ENCODE measurements at regions not wholly inside any gene's neighbourhood (a gene's known extent, or its start where the extent isn't known, plus 50 kb on each side); places are given as distances from the start of the nearest gene placed in this dataset.
A peak's percentile ranks its signal among the peaks of the same experiment; 100 is the strongest.
"Not testable (repeated sequence)": the region's sequence is repeated elsewhere in the genome, so short reads cannot be mapped to it uniquely, and the experiment has no call there.

DNA sequence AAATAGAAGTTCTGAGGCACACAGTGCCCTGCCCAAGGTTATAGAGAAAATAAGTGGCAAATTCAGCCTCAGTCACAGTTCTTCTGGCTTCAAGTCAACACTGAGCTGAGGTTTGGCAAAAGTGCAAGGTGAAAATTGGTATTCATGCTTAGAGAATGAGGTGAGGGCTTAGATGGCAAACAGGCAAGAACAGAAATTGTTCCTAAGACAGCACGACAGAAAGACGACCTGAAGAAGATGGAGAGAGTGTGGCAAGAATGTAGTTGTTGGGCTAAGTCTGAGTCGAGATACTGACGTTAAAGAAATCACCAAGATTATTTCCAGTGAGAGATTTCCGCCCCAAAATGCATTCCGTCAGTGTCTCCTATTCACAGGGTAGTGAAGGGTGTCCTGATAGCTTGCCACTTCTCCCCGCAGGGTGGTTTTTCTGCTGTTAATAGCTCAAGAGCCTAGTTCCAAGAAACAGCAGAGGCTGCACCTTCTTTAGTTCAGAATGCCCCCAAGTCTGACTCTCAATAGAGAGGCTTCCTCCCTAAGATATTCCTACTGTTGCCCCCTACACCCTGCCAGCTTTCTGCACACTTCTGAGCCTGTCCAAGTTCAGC, 260.8 kb upstream of the AMIGO2 start:
- DNase-seq = no peak

- no peak for DNase-seq
Measured at GRCh38 chr12:47337581-47337980, 257.8 kb upstream of the AMIGO2 start.

DNA sequence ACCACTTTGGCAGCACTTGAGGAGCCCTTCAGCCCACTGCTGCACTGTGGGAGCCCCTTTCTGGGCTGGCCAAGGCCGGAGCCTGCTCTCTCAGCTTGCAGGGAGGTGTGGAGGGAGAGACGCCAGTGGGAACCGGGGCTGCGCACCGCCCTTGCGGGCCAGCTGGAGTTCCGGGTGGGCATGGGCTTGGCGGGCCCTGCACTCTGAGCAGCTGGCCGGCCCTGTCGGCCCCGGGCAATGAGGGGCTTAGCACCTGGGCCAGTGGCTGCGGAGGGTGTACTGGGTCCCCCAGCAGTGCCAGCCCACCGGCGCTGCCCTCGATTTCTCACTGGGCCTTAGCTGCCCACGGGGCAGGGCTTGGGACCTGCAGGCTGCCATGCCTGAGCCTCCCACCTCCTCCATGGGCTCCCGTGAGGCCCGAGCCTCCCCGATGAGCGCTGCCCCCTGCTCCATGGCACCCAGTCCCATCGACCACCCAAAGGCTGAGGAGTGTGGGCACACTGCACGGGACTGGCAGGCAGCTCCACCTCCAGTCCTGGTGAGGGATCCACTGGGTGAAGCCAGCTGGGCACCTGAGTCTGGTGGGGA, 253.6 kb upstream of the AMIGO2 start:
- not testable (repeated sequence) for DNase-seq

GRCh38 chr12:47328831-47329545, 249.2 kb upstream of the AMIGO2 start:
- DNase-seq = no peak

GRCh38 chr12:47326190-47326589, 246.4 kb upstream of the AMIGO2 start:
- DNase-seq = no peak

GRCh38 chr12:47323802-47324201, 244.0 kb upstream of the AMIGO2 start:
- DNase-seq = no peak

GRCh38 chr12:47321436-47321835, 241.7 kb upstream of the AMIGO2 start:
- no peak for DNase-seq

GRCh38 chr12:47319746-47320145, 240.0 kb upstream of the AMIGO2 start:
- no peak for DNase-seq

GRCh38 chr12:47318963-47319362, 239.2 kb upstream of the AMIGO2 start:
- peak; percentile 6 for DNase-seq

GRCh38 chr12:47317175-47317915, 237.6 kb upstream of the AMIGO2 start:
- peak; percentile 28 for DNase-seq

- DNase-seq = no peak
Measured at GRCh38 chr12:47316609-47317049, 236.9 kb upstream of the AMIGO2 start.

GRCh38 chr12:47314996-47315395, 235.2 kb upstream of the AMIGO2 start:
- DNase-seq = no peak

DNA sequence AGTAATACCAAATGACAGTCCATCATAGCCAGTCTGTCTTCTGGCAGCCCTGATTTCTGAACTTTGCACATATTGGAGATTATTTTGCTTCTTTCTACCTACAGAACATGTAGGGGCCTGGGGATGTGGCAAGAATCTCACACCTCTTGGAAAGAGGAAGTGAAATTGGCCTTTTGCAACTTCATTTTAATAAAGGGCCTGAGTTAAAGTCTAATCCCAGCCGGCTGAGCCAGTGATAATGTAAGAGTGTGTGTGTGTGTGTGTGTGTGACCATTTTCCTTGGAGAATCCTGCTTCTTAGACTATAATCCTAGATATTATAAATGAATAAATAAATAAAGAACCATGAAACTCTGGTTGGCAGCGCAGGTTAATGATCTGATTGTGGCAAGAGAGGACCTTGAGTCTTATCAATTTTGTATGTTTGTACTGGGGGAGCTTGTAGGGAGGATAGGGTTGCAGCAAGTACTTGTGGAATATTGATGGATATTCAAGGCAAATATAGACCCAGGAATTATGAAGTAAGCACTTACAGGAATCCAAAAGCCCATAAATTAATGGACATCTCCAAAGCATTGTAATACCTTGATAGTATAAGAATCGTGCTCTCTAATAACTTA, 233.2 kb upstream of the AMIGO2 start:
- no peak for DNase-seq

DNA sequence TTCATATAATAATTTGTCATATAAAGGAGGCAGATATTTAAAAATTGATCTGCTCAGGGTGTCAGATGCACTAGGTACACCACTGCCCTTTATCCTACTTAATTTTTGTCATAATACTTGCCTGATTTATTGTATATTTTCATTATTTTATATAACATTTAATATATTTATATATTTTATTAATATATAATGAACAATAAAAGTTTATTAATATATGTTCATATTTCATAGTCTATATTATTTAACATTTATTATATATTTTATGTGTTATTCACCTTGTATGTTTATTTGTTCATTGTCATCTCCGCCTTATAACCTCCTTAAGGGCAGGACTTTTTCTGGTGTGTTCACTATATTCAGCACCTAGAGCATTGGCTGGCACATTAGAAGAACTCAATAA, 232.4 kb upstream of the AMIGO2 start:
- no peak for DNase-seq

DNA sequence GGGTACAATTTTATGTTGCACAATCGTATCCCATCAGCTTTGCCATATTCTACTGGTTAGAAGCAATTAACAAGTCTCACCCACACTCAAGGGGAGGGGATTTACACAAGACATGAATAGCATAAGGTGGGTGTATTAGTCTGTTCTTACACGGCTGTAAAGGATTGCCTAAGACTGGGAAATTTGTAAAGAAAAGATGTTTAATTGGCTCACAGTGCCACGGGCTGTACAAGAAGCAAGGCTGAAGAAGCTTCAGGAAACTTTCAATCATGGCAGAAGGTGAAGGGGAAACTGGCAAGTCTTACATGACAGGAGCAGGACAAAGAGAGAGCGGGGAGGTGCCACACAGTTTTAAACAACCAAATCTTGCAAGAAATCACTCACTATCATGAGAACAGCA, 231.8 kb upstream of the AMIGO2 start:
- no peak for DNase-seq

DNA sequence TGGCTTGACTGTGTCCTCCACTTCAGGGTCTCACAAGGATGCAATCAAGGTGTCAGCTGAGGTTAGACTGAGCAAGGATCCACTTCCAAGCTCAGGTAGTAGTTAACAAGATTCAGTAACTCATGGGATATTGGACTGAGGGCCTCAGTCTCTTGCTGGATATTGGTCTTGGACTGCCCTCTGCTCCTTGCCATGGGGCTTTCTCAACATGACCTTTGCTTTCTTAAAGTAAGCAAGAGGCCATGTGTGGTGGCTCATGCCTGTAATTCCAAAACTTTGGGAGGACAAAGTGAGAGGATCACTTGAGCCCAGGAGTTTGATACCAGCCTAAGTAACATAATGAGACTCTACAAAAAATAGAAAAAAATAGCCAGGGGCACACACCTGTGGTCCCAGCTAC, 231.3 kb upstream of the AMIGO2 start:
- no peak for DNase-seq

GRCh38 chr12:47308672-47309071, 228.9 kb upstream of the AMIGO2 start:
- DNase-seq = no peak

DNA sequence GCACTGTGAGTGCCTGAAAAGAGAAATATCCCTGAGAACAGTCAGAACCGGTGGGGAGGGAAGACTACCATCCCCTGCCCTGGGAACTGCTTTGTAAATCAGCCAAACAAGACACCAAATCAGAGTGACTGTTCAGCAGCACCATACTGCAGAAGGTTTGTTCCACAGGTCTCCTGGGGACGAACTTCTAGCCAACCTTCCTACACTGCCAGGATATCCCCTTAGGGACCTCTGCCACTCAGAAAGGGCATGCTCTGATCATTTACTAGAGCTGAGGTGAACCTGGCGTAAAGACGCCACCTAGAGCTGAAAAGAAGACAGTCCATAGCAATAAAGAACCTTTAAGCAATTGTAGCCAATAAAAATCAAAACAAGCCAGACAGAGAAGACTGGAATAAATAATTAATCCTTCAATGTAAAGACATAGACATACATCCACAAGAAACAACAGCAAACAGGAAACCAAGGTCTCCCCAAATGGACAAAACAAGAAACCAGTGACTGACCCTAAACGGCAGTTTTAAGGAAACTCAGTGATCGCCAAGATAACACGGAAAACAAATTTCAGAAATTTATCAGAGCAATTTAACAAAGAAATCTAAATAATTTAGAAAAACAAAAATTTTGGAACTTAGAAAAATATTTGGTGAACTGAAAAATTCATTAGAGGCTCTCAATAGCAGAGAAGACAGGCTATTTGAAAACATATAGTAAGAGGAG, 228.1 kb upstream of the AMIGO2 start:
- peak; percentile 61 for DNase-seq

- peak; percentile 38 for DNase-seq
Measured at GRCh38 chr12:47306773-47307679, 227.3 kb upstream of the AMIGO2 start.

- no peak for DNase-seq
Measured at GRCh38 chr12:47306130-47306529, 226.4 kb upstream of the AMIGO2 start.

GRCh38 chr12:47305464-47305863, 225.7 kb upstream of the AMIGO2 start:
- no peak for DNase-seq

All from central memory CD4-positive, alpha-beta T cell (primary cell).